ENCODE measurements at regions not wholly inside any gene's neighbourhood (a gene's known extent, or its start where the extent isn't known, plus 50 kb on each side); places are given as distances from the start of the nearest gene placed in this dataset.

DNA sequence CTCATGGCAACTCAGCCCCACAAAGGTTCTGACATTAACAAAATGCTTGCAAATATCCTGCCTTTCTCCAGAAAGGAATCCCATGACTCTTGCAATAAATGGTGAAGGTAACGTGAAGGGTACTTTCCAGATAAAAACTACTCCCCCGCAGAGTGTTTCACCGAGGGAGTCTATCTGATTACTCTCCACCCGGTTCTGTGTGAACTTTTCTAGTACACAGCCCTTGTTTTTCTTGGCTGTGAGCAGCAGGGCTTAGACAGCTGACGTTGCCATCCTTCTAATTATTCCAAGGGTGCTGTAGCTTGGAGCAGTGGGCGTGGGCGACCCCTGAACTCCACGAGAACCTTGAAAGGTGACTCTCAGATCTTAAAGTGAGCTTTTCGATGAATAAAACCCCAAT is 276.0 kb upstream of the IRX4 start:
- no peak for DNase-seq (ENCODE audit: low spot score)
- no peak for TF ChIP-seq CTCF (IDR thresholded peaks at IDR 0.05; ENCODE audit: extremely low read depth, insufficient read depth, missing control alignments)
- in situ Hi-C loops (cut with MboI; ENCODE audit: low pct_unique_long_range_greater_than_20kb, low sequenced_read_pairs, unreplicated experiment), result no loop called here

DNA sequence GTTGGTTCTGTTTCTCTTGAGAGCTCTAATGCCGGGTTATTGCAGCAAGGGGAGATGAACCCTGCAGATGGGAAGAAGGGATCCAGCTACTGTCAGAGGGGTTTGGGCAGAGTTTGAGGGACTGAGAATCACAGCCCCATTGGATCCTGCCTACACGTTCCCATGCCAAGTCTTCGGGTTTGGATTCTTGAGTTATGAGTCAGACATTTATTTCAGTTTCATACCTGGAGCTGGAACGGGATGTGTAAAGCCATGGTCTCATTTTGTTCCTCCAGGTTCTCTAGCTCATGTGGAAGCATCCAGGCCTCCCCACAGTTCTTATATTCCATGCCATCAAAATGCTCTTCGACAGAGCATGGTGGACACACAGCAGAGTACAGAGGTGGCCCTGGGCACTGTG is 275.4 kb upstream of the IRX4 start:
- in situ Hi-C loops (cut with MboI; ENCODE audit: low pct_unique_long_range_greater_than_20kb, low sequenced_read_pairs, unreplicated experiment), result no loop called here
- no peak for TF ChIP-seq CTCF (IDR thresholded peaks at IDR 0.05; ENCODE audit: extremely low read depth, insufficient read depth, missing control alignments)
- DNase-seq (ENCODE audit: low spot score), result no peak

DNA sequence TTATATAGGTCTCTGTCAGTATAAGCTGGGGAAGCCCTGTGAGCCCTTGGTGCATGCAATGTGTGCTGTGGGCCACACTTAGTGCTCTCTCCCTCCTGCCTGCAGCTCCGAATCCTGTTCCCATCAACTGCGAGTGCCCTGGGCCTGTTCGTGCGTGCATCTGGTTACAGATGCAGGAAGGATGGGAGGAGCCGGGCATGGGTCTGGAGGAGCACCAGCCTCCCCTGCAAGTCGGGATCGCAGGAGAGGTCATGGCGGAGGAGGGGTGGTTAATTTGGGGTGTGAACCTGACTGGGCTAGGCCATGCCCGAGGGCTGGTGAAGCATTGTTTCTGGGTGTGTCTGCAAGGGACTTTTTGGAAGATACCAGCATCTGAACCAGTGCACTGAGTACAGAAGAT is 274.6 kb upstream of the IRX4 start:
- DNase-seq (ENCODE audit: low spot score), result no peak
- in situ Hi-C loops (cut with MboI; ENCODE audit: low pct_unique_long_range_greater_than_20kb, low sequenced_read_pairs, unreplicated experiment), result no loop called here
- no peak for TF ChIP-seq CTCF (IDR thresholded peaks at IDR 0.05; ENCODE audit: extremely low read depth, insufficient read depth, missing control alignments)

DNA sequence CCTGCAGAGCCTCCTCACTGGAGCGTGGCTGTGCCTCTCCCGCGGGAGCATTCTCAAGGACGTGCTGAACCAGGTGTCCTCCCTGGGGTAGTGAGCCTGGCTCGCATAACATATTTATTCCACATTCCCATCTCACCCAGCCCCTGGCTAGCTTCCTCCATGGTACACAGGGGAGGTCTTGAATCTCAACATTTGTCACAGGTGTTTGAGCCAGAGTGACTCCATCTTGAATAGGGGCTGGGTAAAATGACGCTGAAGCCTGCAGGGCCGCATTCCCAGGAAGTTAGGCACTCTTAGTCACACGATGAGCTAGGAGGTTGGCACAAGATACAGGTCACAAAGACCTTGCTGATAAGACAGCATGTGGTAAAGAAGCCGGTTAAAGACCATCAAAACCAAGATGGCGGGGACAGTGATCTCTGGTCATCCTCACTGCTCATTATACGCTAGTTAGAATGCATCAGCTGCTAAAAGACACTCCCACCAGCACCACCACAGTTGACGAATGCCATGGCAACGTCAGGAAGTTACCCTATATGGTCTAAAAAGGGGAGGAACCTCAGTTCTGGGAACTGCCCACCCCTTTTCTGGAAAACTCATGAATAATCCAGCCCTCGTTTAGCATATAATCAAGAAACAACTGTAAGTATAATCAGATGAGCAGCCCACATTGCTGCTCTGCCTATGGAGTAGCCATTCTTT is 273.8 kb upstream of the IRX4 start:
- in situ Hi-C loops (cut with MboI; ENCODE audit: low pct_unique_long_range_greater_than_20kb, low sequenced_read_pairs, unreplicated experiment), result no loop called here
- no peak for TF ChIP-seq CTCF (IDR thresholded peaks at IDR 0.05; ENCODE audit: extremely low read depth, insufficient read depth, missing control alignments)
- DNase-seq (ENCODE audit: low spot score), result no peak

DNA sequence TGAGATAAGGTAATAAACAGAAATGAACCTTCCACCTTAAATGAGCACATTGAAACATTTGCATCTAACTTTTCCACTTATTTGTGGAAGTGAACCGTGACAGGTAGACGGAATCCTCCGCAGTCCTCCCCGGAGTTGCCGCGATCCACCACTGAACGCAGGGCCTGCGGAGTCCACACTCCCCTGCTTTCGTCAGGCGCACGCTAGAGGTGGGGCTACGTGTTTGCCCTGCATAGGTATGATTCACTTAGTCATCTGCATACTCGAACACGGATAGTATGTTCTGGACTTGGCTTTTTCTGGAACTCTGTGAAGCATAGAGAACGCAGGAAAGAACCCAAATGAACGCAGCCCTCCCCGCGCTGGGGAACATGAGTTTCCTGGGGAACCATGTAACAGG is 272.8 kb upstream of the IRX4 start:
- TF ChIP-seq CTCF (IDR thresholded peaks at IDR 0.05; ENCODE audit: extremely low read depth, insufficient read depth, missing control alignments), result no peak
- no peak for DNase-seq (ENCODE audit: low spot score)
- in situ Hi-C loops (cut with MboI; ENCODE audit: low pct_unique_long_range_greater_than_20kb, low sequenced_read_pairs, unreplicated experiment), result no loop called here

- no peak for DNase-seq (ENCODE audit: low spot score)
- in situ Hi-C loops (cut with MboI; ENCODE audit: low pct_unique_long_range_greater_than_20kb, low sequenced_read_pairs, unreplicated experiment), result no loop called here
- TF ChIP-seq CTCF (IDR thresholded peaks at IDR 0.05; ENCODE audit: extremely low read depth, insufficient read depth, missing control alignments), result no peak
Measured at GRCh38 chr5:2153802-2154201, 271.1 kb upstream of the IRX4 start.

Measured in GM13977 (cell line).